ENCODE measurements at regions not wholly inside any gene's neighbourhood (a gene's known extent, or its start where the extent isn't known, plus 50 kb on each side); places are given as distances from the start of the nearest gene placed in this dataset.
A peak's percentile ranks its signal among the peaks of the same experiment; 100 is the strongest.
"Not testable (repeated sequence)": the region's sequence is repeated elsewhere in the genome, so short reads cannot be mapped to it uniquely, and the experiment has no call there.

- H3K4me3 ChIP-seq (ENCODE audit: low read length); DNase-seq (ENCODE audit: low read depth): not testable (repeated sequence)
These were observed 53.1 kb downstream of the HSFY1 start for GRCh38 chrY:18599606-18600005.

- not testable (repeated sequence) for H3K4me3 ChIP-seq (ENCODE audit: low read length); DNase-seq (ENCODE audit: low read depth)
These were observed 54.8 kb downstream of the HSFY1 start for GRCh38 chrY:18601287-18601686.

- not testable (repeated sequence) for DNase-seq (ENCODE audit: low read depth); H3K4me3 ChIP-seq (ENCODE audit: low read length)
These were observed 59.7 kb downstream of the HSFY1 start for GRCh38 chrY:18606251-18606650.

GRCh38 chrY:18608205-18608604 lies 61.7 kb downstream of the HSFY1 start:
- DNase-seq (ENCODE audit: low read depth); H3K4me3 ChIP-seq (ENCODE audit: low read length): not testable (repeated sequence)

GRCh38 chrY:18615809-18616208 lies 69.3 kb downstream of the HSFY1 start:
- not testable (repeated sequence) for DNase-seq (ENCODE audit: low read depth)

GRCh38 chrY:18629805-18630516 lies 83.4 kb downstream of the HSFY1 start:
- DNase-seq (ENCODE audit: low read depth); H3K4me3 ChIP-seq (ENCODE audit: low read length): not testable (repeated sequence)

More at GRCh38 chrY:18615809-18616208, 69.3 kb downstream of the HSFY1 start:
- not testable (repeated sequence) for H3K4me3 ChIP-seq (ENCODE audit: low read length)

- DNase-seq (ENCODE audit: low read depth); H3K4me3 ChIP-seq (ENCODE audit: low read length): not testable (repeated sequence)
These were observed 84.1 kb downstream of the HSFY1 start for GRCh38 chrY:18630571-18630970.

- DNase-seq (ENCODE audit: low read depth); H3K4me3 ChIP-seq (ENCODE audit: low read length): not testable (repeated sequence)
These were observed 85.1 kb downstream of the HSFY1 start for GRCh38 chrY:18631610-18632009.

- H3K4me3 ChIP-seq (ENCODE audit: low read length), result no peak overlapping the region
- DNase-seq (ENCODE audit: low read depth), result peak; percentile 73
- no peak for TF ChIP-seq CTCF (IDR thresholded peaks at IDR 0.05; ENCODE audit: insufficient read depth, low read depth, low read length, missing control alignments)
These were observed 104.2 kb downstream of the HSFY1 start for GRCh38 chrY:18650746-18651145.

GRCh38 chrY:18664559-18664958 lies 109.0 kb downstream of the HSFY2 start:
- DNase-seq (ENCODE audit: low read depth), result peak; percentile 20
- no peak overlapping the region for H3K4me3 ChIP-seq (ENCODE audit: low read length)
- TF ChIP-seq CTCF (IDR thresholded peaks at IDR 0.05; ENCODE audit: insufficient read depth, low read depth, low read length, missing control alignments), result no peak

- H3K4me3 ChIP-seq (ENCODE audit: low read length), result no peak overlapping the region
- TF ChIP-seq CTCF (IDR thresholded peaks at IDR 0.05; ENCODE audit: insufficient read depth, low read depth, low read length, missing control alignments), result peak; percentile 48
- peak; percentile 30 for DNase-seq (ENCODE audit: low read depth)
These were observed 103.7 kb downstream of the HSFY2 start for GRCh38 chrY:18669790-18670189.
